Coronary artery (tissue), 2 donors: ENCODE measurements at regions not wholly inside any gene's neighbourhood (a gene's known extent, or its start where the extent isn't known, plus 50 kb on each side); places are given as distances from the start of the nearest gene placed in this dataset.

Experiments
- DNase-seq: peaks from one replicate; pipeline ENCODE4 v3.0.0-alpha.2; 2017; ENCODE audit warnings: low spot score
- H3K27ac ChIP-seq, 2 donors: fragments of 200-600 bp; sonication (generic); one replicate each; pipeline ENCODE4 v1.5.1; 2016 to 2019
- H3K4me3 ChIP-seq: fragments of 200-600 bp; sonication (generic); 2 replicates; pipeline ENCODE4 v1.5.1; 2016; ENCODE audit warnings: mild to moderate bottlenecking, moderate library complexity
- CTCF ChIP-seq: fragments of 200-600 bp; sonication (generic); IDR thresholded peaks from one replicate; pipeline ENCODE4 v1.5.1; 2019; ENCODE audit warnings: antibody characterized with exemption

DNA sequence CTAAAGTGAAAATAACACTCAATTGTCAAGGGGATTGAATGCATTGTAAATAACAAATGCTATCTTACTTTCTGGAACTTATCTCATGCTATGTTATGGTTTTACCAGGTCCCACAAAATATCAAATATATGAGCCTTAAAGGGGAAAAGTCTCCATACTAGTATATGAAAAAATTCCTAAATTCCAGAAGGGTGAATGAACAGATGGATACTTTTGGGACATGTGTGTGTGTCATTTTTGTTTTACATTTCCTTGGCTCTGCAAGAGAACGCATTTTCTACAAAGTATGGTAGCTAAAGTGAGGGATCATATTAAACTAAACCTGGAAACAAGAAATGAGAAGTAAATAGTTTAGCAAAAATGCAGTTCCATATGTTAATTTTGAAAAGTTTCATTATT lies 682.8 kb downstream of the INHBA start:
- no peak for TF ChIP-seq CTCF
- Histone ChIP-seq H3K4me3 (no peak overlapping the region), H3K27ac (no peak overlapping the region)
- no peak for DNase-seq

DNA sequence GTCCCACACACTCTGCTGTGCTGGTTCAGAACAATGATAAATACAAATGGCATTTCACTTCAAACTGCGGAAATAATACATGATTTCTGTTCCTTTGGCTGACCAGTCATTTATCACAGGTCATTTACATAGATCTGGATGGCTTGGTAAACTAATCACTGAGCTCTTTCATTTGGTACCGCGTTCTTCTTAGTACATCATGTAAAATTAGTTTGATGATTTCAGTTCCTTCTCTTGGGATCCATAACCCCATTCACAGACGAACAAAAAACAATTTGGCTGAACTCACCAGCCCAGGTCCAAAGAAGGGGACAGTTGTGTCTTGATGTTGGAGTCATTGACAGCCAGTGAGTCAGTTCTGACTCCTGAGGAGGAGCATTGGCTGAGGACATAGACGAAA lies 689.8 kb downstream of the INHBA start:
- TF ChIP-seq CTCF = no peak
- DNase-seq = no peak
- Histone ChIP-seq H3K27ac (no peak overlapping the region), H3K4me3 (no peak overlapping the region)

DNA sequence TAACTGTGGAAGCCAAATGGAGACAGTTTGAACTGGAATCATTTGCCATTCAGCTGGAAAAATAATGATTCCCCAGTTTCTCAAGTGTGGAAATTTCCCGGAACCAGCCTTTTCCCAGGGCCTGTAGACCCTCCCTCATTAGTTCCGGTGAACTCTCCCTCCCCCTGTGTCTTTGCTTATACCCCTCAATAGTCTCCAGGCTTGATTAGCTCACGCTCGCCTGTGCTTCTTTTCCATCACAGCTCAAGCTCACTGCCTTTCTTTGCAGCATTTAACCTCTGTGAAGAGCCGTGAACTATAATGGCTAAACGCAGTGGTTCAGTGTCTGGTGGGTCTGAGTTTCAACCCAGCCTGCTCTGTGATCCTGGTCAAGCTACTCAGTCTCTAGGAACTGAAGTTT lies 690.8 kb downstream of the INHBA start:
- no peak for TF ChIP-seq CTCF
- H3K4me3 ChIP-seq = no peak overlapping the region

DNA sequence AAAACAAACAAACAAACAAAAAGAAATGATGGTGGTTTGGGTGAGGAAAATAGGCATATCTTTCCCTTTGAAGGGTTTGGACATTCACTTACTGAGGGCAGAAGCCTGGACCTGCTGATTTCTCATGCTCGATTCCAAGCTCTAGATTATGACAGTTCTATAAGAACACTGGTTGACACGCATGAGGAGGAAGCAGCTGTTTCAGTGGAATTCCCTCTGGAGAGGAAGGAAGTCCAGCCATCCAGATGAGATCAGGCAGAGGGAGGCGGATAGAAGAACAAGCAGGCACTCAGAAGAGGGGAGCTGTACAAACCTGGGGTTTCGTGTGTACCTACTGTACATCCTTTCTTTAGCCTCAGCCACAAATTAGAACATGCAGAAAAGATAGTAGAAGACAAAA lies 691.9 kb downstream of the INHBA start:
- H3K27ac ChIP-seq = no peak overlapping the region
- no peak for TF ChIP-seq CTCF
- no peak overlapping the region for H3K4me3 ChIP-seq
- DNase-seq = no peak

More for the DNA sequence above, 690.8 kb downstream of the INHBA start:
- H3K27ac ChIP-seq = no peak overlapping the region
- DNase-seq = no peak

DNA sequence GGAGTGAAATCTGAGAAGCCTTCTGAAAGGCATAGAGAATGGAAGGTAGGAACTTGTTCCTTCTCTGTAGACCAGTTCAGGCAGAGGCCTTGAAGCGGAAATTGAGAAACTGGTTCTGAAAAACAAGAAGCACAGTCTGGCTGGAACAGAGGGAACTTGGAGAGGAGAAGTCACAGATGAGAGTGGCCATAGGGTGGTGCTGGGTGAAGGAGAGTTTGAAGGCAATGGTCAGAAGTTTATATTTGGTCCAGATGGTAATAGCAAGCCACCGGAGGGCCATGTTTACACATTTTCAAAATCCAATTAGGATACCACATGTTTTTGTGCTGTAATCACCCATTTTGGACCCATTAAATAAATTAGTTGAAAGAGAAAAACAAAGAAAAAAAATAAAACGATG lies 692.5 kb downstream of the INHBA start:
- no peak for DNase-seq
- Histone ChIP-seq H3K27ac (no peak overlapping the region), H3K4me3 (no peak overlapping the region)
- no peak for TF ChIP-seq CTCF

GRCh38 chr7:41007811-41008210 lies 695.1 kb downstream of the INHBA start:
- H3K4me3 ChIP-seq = no peak overlapping the region
- TF ChIP-seq CTCF = no peak
- DNase-seq = no peak
- H3K27ac ChIP-seq = no peak overlapping the region

- Histone ChIP-seq H3K27ac (no peak overlapping the region), H3K4me3 (no peak overlapping the region)
- no peak for TF ChIP-seq CTCF
- DNase-seq = no peak
Observed at GRCh38 chr7:41007351-41007751, 695.5 kb downstream of the INHBA start.
